ENCODE measurements at regions not wholly inside any gene's neighbourhood (a gene's known extent, or its start where the extent isn't known, plus 50 kb on each side); places are given as distances from the start of the nearest gene placed in this dataset.

- H3K36me3 ChIP-seq (ENCODE audit: control insufficient read depth in 2 of 2, insufficient read depth in 2 of 2, low read length in 1 of 2) = no peaks in the 10 kb centered on the region
- 45 to 51% methylated on average over 1 of the region's 1 CpG for WGBS, 2 donors
- H3K9me3 ChIP-seq (ENCODE audit: control insufficient read depth in 2 of 2, insufficient read depth in 1 of 2, low read depth in 1 of 2, low read length in 1 of 2) = no peaks in the 10 kb centered on the region
- no peaks in the 10 kb centered on the region for H3K27me3 ChIP-seq (ENCODE audit: control insufficient read depth in 1 of 2, insufficient read depth in 2 of 2, low read length in 2 of 2)
- no peak overlapping the region for H3K4me3 ChIP-seq (ENCODE audit: low read depth in 1 of 2, low read length in 2 of 2)
- no peaks in the 10 kb centered on the region for H3K4me1 ChIP-seq (ENCODE audit: control insufficient read depth in 2 of 2, insufficient read depth in 2 of 2, low read length in 1 of 2)
- H3K27ac ChIP-seq (ENCODE audit: low read depth in 2 of 2, low read length in 1 of 2) = no peak overlapping the region
These were observed 1567.3 kb upstream of the LRRTM3 start for GRCh38 chr10:65358565-65358964.

DNA sequence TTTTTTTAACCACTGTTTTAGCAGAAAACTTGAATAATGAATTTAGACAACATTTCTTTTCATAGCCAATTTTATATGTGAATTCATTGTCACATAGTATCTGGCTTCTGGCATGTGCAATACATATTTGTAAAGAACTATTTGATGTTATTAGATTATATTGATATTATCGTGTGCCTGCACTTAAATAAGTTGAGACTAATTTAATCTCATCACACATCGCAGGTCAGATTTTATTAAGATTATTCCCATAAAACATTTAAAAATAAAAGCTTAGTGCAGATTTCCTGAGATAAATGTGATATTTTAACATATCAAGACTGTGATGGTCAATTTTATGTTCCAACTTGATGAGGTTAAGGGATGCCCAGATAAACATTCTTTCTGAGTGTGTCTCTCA lies 1565.3 kb upstream of the LRRTM3 start:
- WGBS, 2 donors = 91% methylated on average over 2 of the region's 2 CpGs
- no peaks in the 10 kb centered on the region for H3K4me1 ChIP-seq (ENCODE audit: control insufficient read depth in 2 of 2, insufficient read depth in 2 of 2, low read length in 1 of 2)
- no peak overlapping the region for H3K27ac ChIP-seq (ENCODE audit: low read depth in 2 of 2, low read length in 1 of 2)
- no peak overlapping the region for H3K4me3 ChIP-seq (ENCODE audit: low read depth in 1 of 2, low read length in 2 of 2)
- H3K9me3 ChIP-seq (ENCODE audit: control insufficient read depth in 2 of 2, insufficient read depth in 1 of 2, low read depth in 1 of 2, low read length in 1 of 2) = no peaks in the 10 kb centered on the region
- no peaks in the 10 kb centered on the region for H3K27me3 ChIP-seq (ENCODE audit: control insufficient read depth in 1 of 2, insufficient read depth in 2 of 2, low read length in 2 of 2)
- H3K36me3 ChIP-seq (ENCODE audit: control insufficient read depth in 2 of 2, insufficient read depth in 2 of 2, low read length in 1 of 2) = no peaks in the 10 kb centered on the region

DNA sequence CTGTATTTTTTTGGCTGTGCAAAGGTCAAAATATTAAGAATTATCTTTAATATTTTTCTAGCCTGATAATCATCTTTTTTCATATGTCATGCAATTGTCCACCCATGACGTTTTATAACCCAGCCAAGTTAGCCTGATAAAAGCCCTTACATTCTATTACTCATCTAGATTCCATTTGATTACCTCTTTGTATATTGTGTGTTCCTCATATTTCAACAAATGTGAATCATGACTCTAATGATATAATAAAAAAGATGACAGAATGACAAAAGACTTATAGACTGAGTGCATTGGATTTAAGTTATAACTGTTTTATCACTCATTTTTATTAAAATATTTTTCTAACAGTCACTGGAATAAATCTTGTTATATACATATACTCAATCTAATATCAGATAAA lies 1560.0 kb upstream of the LRRTM3 start:
- WGBS, 2 donors = 47 to 49% methylated on average over 1 of the region's 1 CpG
- Histone ChIP-seq H3K27me3 (ENCODE audit: control insufficient read depth in 1 of 2, insufficient read depth in 2 of 2, low read length in 2 of 2) (no peaks in the 10 kb centered on the region), H3K27ac (ENCODE audit: low read depth in 2 of 2, low read length in 1 of 2) (no peak overlapping the region), H3K4me3 (ENCODE audit: low read depth in 1 of 2, low read length in 2 of 2) (no peak overlapping the region), H3K36me3 (ENCODE audit: control insufficient read depth in 2 of 2, insufficient read depth in 2 of 2, low read length in 1 of 2) (no peaks in the 10 kb centered on the region), H3K9me3 (ENCODE audit: control insufficient read depth in 2 of 2, insufficient read depth in 1 of 2, low read depth in 1 of 2, low read length in 1 of 2) (no peaks in the 10 kb centered on the region), H3K4me1 (ENCODE audit: control insufficient read depth in 2 of 2, insufficient read depth in 2 of 2, low read length in 1 of 2) (no peaks in the 10 kb centered on the region)

DNA sequence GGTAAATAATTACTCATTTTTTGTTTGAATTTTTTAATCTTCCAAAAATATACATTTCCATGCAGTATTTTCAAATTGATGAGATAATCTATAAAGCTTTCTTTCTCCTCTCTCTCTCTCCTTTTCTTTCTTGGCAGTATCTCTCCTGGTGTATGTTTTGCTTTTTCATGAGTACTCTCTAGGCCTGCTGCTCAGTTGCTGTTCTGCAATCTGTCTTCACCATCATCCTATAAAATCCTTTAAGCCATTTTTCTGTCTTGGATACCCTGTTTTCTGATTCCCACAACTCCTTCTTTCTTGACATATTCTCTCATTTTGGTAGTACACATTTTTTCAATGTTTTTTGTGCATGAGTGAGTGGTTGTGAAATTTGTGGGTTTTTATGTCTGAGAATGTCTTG lies 1558.1 kb upstream of the LRRTM3 start:
- Histone ChIP-seq H3K4me3 (ENCODE audit: low read depth in 1 of 2, low read length in 2 of 2) (no peak overlapping the region), H3K4me1 (ENCODE audit: control insufficient read depth in 2 of 2, insufficient read depth in 2 of 2, low read length in 1 of 2) (no peaks in the 10 kb centered on the region)

DNA sequence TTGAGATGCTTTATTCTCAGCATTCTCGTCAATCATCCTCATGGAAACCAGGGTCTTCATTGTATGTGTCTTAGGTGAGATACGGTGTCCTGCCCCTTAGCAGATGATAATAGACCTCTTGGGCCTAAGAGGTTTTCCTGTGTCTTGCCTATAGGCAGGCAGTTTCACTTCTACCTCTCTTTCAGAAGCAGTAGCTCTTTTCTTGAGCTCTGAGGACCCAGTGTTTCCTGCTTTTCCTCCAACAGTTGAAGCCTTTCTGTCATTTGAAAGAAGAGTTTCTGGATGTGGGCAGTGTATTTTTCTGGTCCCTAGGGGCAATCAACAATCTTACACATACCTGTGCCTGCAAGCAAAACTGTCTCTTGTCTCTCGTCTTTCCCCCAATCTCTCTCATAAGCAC lies 1550.3 kb upstream of the LRRTM3 start:
- Histone ChIP-seq H3K36me3 (ENCODE audit: control insufficient read depth in 2 of 2, insufficient read depth in 2 of 2, low read length in 1 of 2) (no peaks in the 10 kb centered on the region), H3K4me3 (ENCODE audit: low read depth in 1 of 2, low read length in 2 of 2) (no peak overlapping the region), H3K27me3 (ENCODE audit: control insufficient read depth in 1 of 2, insufficient read depth in 2 of 2, low read length in 2 of 2) (no peaks in the 10 kb centered on the region), H3K27ac (ENCODE audit: low read depth in 2 of 2, low read length in 1 of 2) (no peak overlapping the region), H3K9me3 (ENCODE audit: control insufficient read depth in 2 of 2, insufficient read depth in 1 of 2, low read depth in 1 of 2, low read length in 1 of 2) (no peaks in the 10 kb centered on the region), H3K4me1 (ENCODE audit: control insufficient read depth in 2 of 2, insufficient read depth in 2 of 2, low read length in 1 of 2) (no peaks in the 10 kb centered on the region)
- 69 to 83% methylated on average over 3 of the region's 3 CpGs for WGBS, 2 donors

More for the DNA sequence above, 1558.1 kb upstream of the LRRTM3 start:
- no peaks in the 10 kb centered on the region for H3K27me3 ChIP-seq (ENCODE audit: control insufficient read depth in 1 of 2, insufficient read depth in 2 of 2, low read length in 2 of 2)
- H3K36me3 ChIP-seq (ENCODE audit: control insufficient read depth in 2 of 2, insufficient read depth in 2 of 2, low read length in 1 of 2) = no peaks in the 10 kb centered on the region
- no peaks in the 10 kb centered on the region for H3K9me3 ChIP-seq (ENCODE audit: control insufficient read depth in 2 of 2, insufficient read depth in 1 of 2, low read depth in 1 of 2, low read length in 1 of 2)
- no peak overlapping the region for H3K27ac ChIP-seq (ENCODE audit: low read depth in 2 of 2, low read length in 1 of 2)

- 40 to 50% methylated on average over 1 of the region's 1 CpG for WGBS, 2 donors
- H3K9me3 ChIP-seq (ENCODE audit: control insufficient read depth in 2 of 2, insufficient read depth in 1 of 2, low read depth in 1 of 2, low read length in 1 of 2) = no peaks in the 10 kb centered on the region
- no peaks in the 10 kb centered on the region for H3K27me3 ChIP-seq (ENCODE audit: control insufficient read depth in 1 of 2, insufficient read depth in 2 of 2, low read length in 2 of 2)
- no peaks in the 10 kb centered on the region for H3K36me3 ChIP-seq (ENCODE audit: control insufficient read depth in 2 of 2, insufficient read depth in 2 of 2, low read length in 1 of 2)
- no peak overlapping the region for H3K4me3 ChIP-seq (ENCODE audit: low read depth in 1 of 2, low read length in 2 of 2)
- H3K4me1 ChIP-seq (ENCODE audit: control insufficient read depth in 2 of 2, insufficient read depth in 2 of 2, low read length in 1 of 2) = no peaks in the 10 kb centered on the region
- H3K27ac ChIP-seq (ENCODE audit: low read depth in 2 of 2, low read length in 1 of 2) = no peak overlapping the region
These were observed 1548.1 kb upstream of the LRRTM3 start for GRCh38 chr10:65377687-65378086.

- Histone ChIP-seq H3K4me3 (ENCODE audit: low read depth in 1 of 2, low read length in 2 of 2) (no peak overlapping the region), H3K27ac (ENCODE audit: low read depth in 2 of 2, low read length in 1 of 2) (no peak overlapping the region), H3K36me3 (ENCODE audit: control insufficient read depth in 2 of 2, insufficient read depth in 2 of 2, low read length in 1 of 2) (no peaks in the 10 kb centered on the region), H3K27me3 (ENCODE audit: control insufficient read depth in 1 of 2, insufficient read depth in 2 of 2, low read length in 2 of 2) (no peaks in the 10 kb centered on the region), H3K4me1 (ENCODE audit: control insufficient read depth in 2 of 2, insufficient read depth in 2 of 2, low read length in 1 of 2) (no peaks in the 10 kb centered on the region), H3K9me3 (ENCODE audit: control insufficient read depth in 2 of 2, insufficient read depth in 1 of 2, low read depth in 1 of 2, low read length in 1 of 2) (no peaks in the 10 kb centered on the region)
- WGBS, 2 donors = 29 to 33% methylated on average over 2 of the region's 2 CpGs
These were observed 1531.1 kb upstream of the LRRTM3 start for GRCh38 chr10:65394502-65395297.

DNA sequence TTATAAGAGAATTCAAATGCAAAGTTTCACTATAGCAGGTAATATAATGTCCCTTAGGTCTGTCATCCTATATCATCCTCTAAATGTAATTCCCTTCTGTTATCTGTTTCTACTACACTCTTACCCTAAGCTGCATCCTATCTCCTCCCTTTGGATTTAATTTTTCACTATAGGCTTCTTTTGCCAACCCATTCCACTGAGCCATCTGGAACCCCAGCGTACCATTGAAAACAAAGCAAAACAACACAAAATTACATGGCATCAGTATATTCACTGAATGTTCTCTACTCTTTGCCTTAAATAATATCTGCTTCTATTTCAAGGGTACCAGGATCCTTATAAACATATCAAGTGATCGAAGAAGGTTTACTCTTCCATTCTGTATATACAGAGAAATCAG lies 1530.2 kb upstream of the LRRTM3 start:
- H3K27ac ChIP-seq (ENCODE audit: low read depth in 2 of 2, low read length in 1 of 2) = no peak overlapping the region
- no peak overlapping the region for H3K4me3 ChIP-seq (ENCODE audit: low read depth in 1 of 2, low read length in 2 of 2)
- WGBS, 2 donors = 90 to 91% methylated on average over 2 of the region's 2 CpGs
- no peaks in the 10 kb centered on the region for H3K9me3 ChIP-seq (ENCODE audit: control insufficient read depth in 2 of 2, insufficient read depth in 1 of 2, low read depth in 1 of 2, low read length in 1 of 2)
- H3K36me3 ChIP-seq (ENCODE audit: control insufficient read depth in 2 of 2, insufficient read depth in 2 of 2, low read length in 1 of 2) = no peaks in the 10 kb centered on the region
- no peaks in the 10 kb centered on the region for H3K4me1 ChIP-seq (ENCODE audit: control insufficient read depth in 2 of 2, insufficient read depth in 2 of 2, low read length in 1 of 2)
- no peaks in the 10 kb centered on the region for H3K27me3 ChIP-seq (ENCODE audit: control insufficient read depth in 1 of 2, insufficient read depth in 2 of 2, low read length in 2 of 2)

DNA sequence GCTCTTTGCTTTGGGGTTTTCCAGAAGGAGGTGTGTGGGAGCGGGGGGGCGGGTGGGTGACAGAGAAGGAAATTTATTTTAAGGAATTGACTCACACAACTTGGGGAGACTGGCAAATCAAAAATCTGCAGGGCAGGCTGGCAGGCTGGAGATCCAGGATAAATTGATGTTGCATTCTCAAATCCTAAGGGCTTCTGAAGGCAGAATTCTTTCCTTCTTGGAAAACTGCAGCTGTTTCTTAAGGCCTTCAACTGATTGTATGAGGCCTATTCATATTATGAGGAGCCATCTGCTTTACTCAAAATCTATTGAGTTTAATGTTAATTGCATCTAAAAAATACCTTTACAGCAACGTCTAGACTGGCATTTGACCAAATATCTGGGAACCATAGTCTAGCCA lies 1528.8 kb upstream of the LRRTM3 start:
- Histone ChIP-seq H3K4me1 (ENCODE audit: control insufficient read depth in 2 of 2, insufficient read depth in 2 of 2, low read length in 1 of 2) (no peaks in the 10 kb centered on the region), H3K4me3 (ENCODE audit: low read depth in 1 of 2, low read length in 2 of 2) (no peak overlapping the region), H3K9me3 (ENCODE audit: control insufficient read depth in 2 of 2, insufficient read depth in 1 of 2, low read depth in 1 of 2, low read length in 1 of 2) (no peaks in the 10 kb centered on the region), H3K27me3 (ENCODE audit: control insufficient read depth in 1 of 2, insufficient read depth in 2 of 2, low read length in 2 of 2) (no peaks in the 10 kb centered on the region), H3K27ac (ENCODE audit: low read depth in 2 of 2, low read length in 1 of 2) (no peak overlapping the region), H3K36me3 (ENCODE audit: control insufficient read depth in 2 of 2, insufficient read depth in 2 of 2, low read length in 1 of 2) (no peaks in the 10 kb centered on the region)
- 72 to 74% methylated on average over 3 of the region's 3 CpGs for WGBS, 2 donors

- 74 to 95% methylated on average over 2 of the region's 2 CpGs for WGBS, 2 donors
- Histone ChIP-seq H3K4me3 (ENCODE audit: low read depth in 1 of 2, low read length in 2 of 2) (no peak overlapping the region), H3K36me3 (ENCODE audit: control insufficient read depth in 2 of 2, insufficient read depth in 2 of 2, low read length in 1 of 2) (no peaks in the 10 kb centered on the region), H3K4me1 (ENCODE audit: control insufficient read depth in 2 of 2, insufficient read depth in 2 of 2, low read length in 1 of 2) (no peaks in the 10 kb centered on the region), H3K27ac (ENCODE audit: low read depth in 2 of 2, low read length in 1 of 2) (no peak overlapping the region), H3K27me3 (ENCODE audit: control insufficient read depth in 1 of 2, insufficient read depth in 2 of 2, low read length in 2 of 2) (no peaks in the 10 kb centered on the region), H3K9me3 (ENCODE audit: control insufficient read depth in 2 of 2, insufficient read depth in 1 of 2, low read depth in 1 of 2, low read length in 1 of 2) (no peaks in the 10 kb centered on the region)
These were observed 1517.4 kb upstream of the LRRTM3 start for GRCh38 chr10:65408401-65408800.

Measured in esophagus (tissue), 2 donors.